ENCODE measurements at regions not wholly inside any gene's neighbourhood (a gene's known extent, or its start where the extent isn't known, plus 50 kb on each side); places are given as distances from the start of the nearest gene placed in this dataset.

- no peak for DNase-seq
Observed at GRCh38 chr11:127080735-127081134, 80.2 kb upstream of the KIRREL3 start.

DNA sequence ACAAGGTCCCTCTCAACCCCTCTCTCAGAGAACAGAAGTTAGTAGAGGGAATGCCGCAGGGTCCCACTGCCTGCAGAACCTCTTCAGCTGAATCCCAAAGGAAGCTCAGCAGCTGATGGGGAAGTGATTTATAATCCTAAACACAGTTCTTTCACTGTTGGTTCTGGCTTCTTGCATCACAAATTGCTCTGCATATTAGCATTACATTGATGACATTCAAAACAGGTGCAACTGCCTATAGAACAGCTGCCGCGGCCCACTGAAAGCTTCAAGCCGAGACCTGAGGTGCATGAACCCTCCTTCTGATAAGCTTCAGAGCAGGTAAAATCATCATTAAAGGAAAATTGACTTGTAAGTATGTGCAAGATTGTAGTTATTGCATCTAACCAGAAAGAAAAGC is 75.2 kb upstream of the KIRREL3 start:
- no peak for DNase-seq

- DNase-seq: no peak
Observed at GRCh38 chr11:127074151-127074761, 73.7 kb upstream of the KIRREL3 start.

GRCh38 chr11:127073621-127074020 is 73.1 kb upstream of the KIRREL3 start:
- no peak for DNase-seq

DNA sequence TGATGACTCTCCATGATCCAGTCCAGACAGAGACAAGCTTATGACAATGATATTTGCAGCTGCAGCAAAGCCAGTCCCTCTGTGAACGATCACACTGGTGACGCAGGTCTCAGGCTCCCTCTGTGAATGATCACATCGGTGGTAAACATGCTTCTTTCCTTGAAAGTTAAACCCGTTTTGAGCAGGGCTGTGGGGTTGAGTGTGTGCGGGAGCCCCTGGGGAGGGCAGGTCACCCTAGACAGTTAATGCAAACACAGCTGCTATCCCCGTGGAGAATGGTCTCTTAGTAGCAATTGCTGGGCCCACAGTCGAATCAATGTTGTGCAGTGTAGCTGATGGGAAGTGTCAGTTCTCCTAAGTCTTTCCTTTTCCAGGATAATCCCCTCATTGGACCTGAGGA is 71.0 kb upstream of the KIRREL3 start:
- DNase-seq: peak; percentile 69

DNA sequence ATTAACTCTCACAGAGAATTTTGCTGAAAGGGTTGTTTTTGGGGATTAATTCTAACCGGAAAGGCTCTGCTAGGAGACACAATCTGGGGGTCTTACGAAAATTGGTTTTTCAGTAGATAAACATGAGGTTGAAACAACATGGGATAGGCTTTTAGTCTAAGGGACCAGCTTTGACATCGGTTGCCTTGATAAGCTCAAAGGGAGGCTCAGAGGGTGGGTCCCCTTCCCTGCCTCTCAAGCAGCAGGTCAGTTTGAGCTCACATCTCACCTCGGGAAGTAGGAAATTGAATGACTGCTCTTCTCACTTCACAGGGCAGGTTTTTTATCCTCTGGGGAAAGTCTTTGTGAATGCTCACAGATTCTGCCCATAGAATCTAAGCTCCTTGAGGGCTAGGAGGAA is 70.2 kb upstream of the KIRREL3 start:
- DNase-seq: no peak

GRCh38 chr11:127066401-127067090 is 66.0 kb upstream of the KIRREL3 start:
- no peak for DNase-seq

DNA sequence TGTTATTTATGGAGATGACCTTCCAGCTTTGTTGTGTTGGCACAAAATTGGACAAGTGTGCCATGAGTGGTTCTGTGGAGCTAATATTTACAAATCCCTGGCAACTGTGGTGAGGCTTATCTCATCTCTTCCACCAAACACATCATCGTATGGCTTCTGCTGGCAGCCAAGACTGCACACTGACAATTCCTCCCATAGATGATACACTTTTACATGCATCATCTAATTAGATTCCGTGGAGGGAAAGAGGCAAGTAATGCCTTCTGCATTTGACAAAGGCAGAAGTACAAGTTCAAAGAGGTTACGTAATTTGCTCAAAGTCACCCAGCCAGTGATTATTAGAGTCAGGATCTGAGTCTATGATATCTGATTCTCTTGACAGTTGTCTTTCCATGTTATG is 62.7 kb upstream of the KIRREL3 start:
- DNase-seq: no peak

GRCh38 chr11:127061947-127062346 is 61.4 kb upstream of the KIRREL3 start:
- DNase-seq: no peak

GRCh38 chr11:127059750-127060149 is 59.2 kb upstream of the KIRREL3 start:
- no peak for DNase-seq

DNA sequence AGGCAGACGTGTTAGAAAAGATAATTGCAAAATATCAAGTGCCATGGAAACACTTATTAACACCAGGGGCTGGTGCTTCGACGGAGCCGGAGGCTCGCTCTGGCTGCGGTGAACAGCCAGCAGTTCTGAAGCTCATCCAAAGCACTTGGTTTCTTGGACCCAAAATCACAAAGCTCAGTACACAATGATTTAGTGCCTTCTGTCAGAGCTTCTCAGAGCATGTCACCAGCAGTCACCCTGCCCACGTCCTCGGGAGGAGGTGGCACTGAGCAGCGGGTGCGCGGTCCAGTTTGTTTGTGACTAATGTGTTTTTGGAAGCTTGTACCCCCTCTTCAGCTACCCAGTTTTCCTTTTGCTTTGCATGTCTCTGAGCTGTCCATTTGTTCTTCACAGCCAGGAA is 58.7 kb upstream of the KIRREL3 start:
- DNase-seq: no peak

DNA sequence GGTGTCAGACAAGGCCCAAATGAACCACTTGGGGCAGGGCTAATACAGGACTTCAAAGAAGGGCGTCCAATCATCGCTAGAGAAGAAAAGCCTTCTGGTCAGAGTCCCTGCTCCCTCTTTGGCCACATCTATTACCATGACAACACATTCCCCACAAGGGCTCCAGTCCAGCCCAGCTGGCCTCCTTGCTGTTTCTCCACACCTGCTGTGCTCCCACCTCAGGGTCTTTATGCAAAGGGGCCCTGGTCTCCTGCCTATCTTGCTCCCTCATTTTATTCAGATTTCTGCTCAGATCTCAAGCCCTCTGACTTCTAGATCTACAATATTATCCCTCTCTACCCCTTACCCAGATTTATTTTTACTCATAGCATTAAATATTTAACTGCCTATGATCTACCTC is 58.0 kb upstream of the KIRREL3 start:
- DNase-seq: no peak

GRCh38 chr11:127057126-127057525 is 56.6 kb upstream of the KIRREL3 start:
- no peak for DNase-seq

DNA sequence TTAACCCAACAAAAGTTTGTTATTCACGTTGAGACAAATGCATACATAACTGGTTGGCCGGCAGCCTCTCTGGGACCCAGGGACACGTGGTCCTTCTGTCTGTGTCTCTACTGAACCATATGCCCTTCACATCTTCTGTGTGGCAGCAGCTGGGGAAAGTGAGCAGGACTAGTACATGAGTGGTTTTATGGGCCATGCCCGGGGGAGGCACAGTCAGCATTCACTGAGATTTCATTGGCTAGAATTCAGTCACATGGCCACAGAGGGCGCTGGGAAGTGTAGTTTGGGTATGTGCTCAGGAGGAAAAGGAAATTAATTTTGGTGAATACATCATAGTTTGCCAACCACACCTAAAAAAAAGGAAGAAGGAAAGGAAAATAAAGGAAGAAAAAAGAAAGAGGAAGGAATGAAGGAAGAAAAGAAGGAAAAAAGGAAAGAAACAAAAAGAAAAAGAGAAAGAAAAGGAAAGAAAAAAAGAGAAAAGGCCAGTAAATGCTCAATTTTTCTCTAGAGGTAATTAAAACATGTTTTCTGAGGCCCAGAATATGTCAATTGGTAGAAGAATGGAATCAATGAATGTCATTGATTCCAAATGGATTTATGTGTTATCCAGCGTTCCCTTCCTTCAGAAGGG is 55.9 kb upstream of the KIRREL3 start:
- no peak for DNase-seq

GRCh38 chr11:127055236-127055635 is 54.7 kb upstream of the KIRREL3 start:
- no peak for DNase-seq

- no peak for DNase-seq
Observed at GRCh38 chr11:127054153-127054552, 53.6 kb upstream of the KIRREL3 start.

DNA sequence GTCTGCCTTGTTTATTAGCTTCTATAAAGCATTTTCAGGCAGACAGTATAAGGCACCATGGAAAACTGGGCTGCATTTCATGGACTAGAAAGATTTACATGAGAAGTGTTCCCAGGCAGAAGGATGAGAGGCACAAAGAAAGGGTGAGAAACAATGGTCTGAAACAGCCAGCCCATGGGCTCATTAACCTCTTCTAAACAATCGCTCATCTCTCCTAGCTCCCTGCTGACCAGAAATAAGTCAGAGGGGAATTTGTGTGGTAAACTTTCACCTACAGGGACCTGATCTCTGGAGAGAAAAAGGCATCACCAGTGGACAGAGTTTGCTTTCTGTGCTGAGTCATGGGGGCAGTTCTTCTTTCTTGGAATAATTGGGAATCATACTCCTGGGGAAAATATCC is 51.8 kb upstream of the KIRREL3 start:
- no peak for DNase-seq
